Neural crest cell (in vitro differentiated cells): ENCODE measurements at regions not wholly inside any gene's neighbourhood (a gene's known extent, or its start where the extent isn't known, plus 50 kb on each side); places are given as distances from the start of the nearest gene placed in this dataset.
"Not testable (repeated sequence)": the region's sequence is repeated elsewhere in the genome, so short reads cannot be mapped to it uniquely, and the experiment has no call there.

Experiments used
- DNase-seq: peaks from one replicate; pipeline ENCODE4 v3.0.0; 2021; ENCODE audit warnings: low read depth, mixed read lengths, low spot score
- H3K27ac Mint-ChIP-seq: one replicate; pipeline ENCODE4 v1.8.0; 2021; ENCODE audit warnings: mild to moderate bottlenecking, mixed read lengths; ENCODE audit not compliant: unreplicated experiment
- H3K27me3 Mint-ChIP-seq: 2 replicates; pipeline ENCODE4 v1.8.0; 2021; ENCODE audit warnings: low read depth, mild to moderate bottlenecking, mixed read lengths
- H3K36me3 Mint-ChIP-seq: 2 replicates; pipeline ENCODE4 v1.8.0; 2021; ENCODE audit warnings: low read depth, mild to moderate bottlenecking, mixed read lengths
- H3K4me1 Mint-ChIP-seq: 2 replicates; pipeline ENCODE4 v1.8.0; 2021; ENCODE audit warnings: mixed read lengths
- H3K4me3 Mint-ChIP-seq: one replicate; pipeline ENCODE4 v1.8.0; 2021; ENCODE audit warnings: mild to moderate bottlenecking, mixed read lengths
- H3K9me3 Mint-ChIP-seq: 2 replicates; pipeline ENCODE4 v1.8.0; 2021; ENCODE audit warnings: mixed read lengths
- TF ChIP-seq, protein P1 (sequence below): fragments of 200-600 bp; sonication (generic); conservative IDR thresholded peaks from 2 replicates; pipeline ENCODE4 v1.5.0; 2021; ENCODE audit warnings: antibody characterized with exemption, mild to moderate bottlenecking

DNA sequence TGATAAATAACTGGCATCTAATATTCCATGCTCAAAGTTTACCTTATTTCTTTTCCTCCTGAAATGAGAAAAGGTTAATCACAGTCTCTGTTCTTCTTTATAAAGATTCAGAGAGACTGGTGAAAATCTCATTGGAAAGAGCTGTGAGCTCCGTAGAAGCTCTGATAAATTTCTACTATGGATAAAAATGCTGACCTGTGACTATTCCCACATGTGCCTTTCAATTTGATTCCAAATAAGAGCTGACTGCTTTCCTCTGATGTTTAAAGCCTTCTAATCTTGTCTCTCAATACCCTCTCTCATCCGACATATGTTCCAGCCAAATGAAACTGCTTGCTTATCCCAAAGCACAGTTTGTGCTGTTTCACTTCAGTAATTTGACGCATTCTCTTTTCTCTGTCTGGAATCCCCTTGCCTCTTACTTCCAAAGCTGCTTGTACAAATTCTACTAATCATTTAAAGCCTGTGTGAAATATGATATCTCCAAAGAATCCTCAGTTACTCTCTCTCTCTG, 130.1 kb downstream of the RTP4 start:
- TF ChIP-seq, protein P1, sequence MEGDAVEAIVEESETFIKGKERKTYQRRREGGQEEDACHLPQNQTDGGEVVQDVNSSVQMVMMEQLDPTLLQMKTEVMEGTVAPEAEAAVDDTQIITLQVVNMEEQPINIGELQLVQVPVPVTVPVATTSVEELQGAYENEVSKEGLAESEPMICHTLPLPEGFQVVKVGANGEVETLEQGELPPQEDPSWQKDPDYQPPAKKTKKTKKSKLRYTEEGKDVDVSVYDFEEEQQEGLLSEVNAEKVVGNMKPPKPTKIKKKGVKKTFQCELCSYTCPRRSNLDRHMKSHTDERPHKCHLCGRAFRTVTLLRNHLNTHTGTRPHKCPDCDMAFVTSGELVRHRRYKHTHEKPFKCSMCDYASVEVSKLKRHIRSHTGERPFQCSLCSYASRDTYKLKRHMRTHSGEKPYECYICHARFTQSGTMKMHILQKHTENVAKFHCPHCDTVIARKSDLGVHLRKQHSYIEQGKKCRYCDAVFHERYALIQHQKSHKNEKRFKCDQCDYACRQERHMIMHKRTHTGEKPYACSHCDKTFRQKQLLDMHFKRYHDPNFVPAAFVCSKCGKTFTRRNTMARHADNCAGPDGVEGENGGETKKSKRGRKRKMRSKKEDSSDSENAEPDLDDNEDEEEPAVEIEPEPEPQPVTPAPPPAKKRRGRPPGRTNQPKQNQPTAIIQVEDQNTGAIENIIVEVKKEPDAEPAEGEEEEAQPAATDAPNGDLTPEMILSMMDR = no peak
- Mint-ChIP-seq H3K27me3 (peaks cover 5% of the 10 kb centered on the region), H3K27ac (no peak overlapping the region), H3K4me1 (no peaks in the 10 kb centered on the region), H3K9me3 (peaks cover 9% of the 10 kb centered on the region), H3K36me3 (peaks cover 2% of the 10 kb centered on the region), H3K4me3 (no peak overlapping the region)
- no peak for DNase-seq

DNA sequence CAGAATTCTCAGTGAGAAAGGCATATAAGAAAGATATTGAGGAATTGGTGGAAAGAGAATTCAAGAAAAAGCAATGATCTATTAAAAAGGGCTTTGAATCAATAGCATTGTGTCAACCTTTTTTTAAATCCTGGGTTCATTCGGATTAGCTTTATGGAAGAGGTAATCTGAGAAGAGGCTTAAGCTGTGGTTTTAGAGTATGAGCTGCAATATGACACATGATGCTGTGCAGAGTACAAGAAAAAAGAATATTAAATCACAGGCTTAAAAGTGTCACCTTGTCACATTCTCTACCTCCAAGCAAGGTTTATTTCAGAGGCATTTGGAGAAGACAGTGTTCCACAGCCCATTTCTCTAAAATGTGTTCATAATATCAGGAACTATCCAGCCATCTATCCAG, 128.9 kb downstream of the RTP4 start:
- Mint-ChIP-seq H3K36me3 (peaks cover 6% of the 10 kb centered on the region), H3K27me3 (peaks cover 5% of the 10 kb centered on the region), H3K4me1 (no peaks in the 10 kb centered on the region), H3K4me3 (no peak overlapping the region), H3K9me3 (peaks cover 15% of the 10 kb centered on the region), H3K27ac (no peak overlapping the region)
- no peak for DNase-seq
- TF ChIP-seq, protein P1 = no peak

DNA sequence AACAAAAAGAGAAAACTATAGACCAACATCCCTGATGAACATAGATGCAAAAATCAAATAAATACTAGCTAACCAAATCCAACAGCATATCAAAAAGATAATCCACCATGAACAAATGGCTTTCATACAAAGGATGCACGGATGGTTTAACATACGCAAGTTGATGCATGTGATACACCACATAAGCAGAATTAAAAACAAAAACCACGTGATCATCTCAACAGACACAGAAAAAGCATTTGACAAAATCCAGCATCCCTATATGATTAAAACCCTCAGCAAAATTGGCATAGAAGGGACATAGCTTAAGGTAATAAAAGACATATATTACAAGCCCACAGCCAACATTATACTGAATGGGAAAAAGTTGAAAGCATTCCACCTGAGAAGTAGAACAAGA, 125.9 kb downstream of the RTP4 start:
- not testable (repeated sequence) for H3K27me3 Mint-ChIP-seq, H3K27ac Mint-ChIP-seq, H3K4me3 Mint-ChIP-seq, H3K4me1 Mint-ChIP-seq, DNase-seq, H3K36me3 Mint-ChIP-seq
- peaks cover 15% of the 10 kb centered on the region for H3K9me3 Mint-ChIP-seq

DNA sequence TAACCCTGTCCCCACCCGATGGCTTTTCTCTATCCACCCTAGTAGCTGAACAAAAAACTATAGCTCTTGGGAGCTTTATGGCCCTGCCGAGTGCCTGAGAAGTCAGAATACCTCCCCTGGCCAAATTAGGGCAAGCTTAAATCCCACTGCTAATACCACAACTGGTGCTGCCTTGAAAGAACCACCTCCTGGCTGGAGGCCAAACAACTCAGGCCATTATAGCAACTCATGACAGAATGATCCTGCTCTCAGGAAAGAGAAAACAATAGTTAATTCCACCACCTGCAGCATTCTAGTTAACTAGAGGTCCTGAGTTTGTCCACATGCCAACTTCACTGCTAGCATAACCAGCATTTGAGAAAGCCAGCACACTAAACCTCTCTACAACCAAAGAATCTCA, 123.2 kb downstream of the RTP4 start:
- Mint-ChIP-seq H3K27ac (no peak overlapping the region), H3K4me1 (no peaks in the 10 kb centered on the region), H3K4me3 (no peak overlapping the region), H3K36me3 (peaks cover 6% of the 10 kb centered on the region), H3K27me3 (peaks cover 2% of the 10 kb centered on the region), H3K9me3 (peaks cover 18% of the 10 kb centered on the region)
- no peak for DNase-seq
- TF ChIP-seq, protein P1 = no peak

DNA sequence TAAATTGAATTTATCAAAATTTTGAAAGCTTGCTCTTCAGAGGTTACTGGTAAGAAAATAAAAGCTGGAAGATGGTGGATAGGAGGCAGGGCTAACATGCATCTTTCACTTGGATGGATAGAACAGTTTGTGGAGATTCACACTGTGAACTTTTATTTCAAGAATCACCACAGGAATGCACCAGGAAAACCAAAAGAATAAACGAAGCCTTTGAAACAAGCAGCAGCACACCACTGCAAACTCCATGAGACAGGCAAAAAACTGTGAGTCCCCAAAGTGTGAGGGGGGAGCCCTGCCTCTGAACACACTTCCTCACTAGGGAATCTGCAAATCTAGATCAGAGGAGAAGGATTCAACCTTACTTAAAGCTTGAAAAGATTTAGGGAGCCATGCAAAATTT, 122.2 kb downstream of the RTP4 start:
- TF ChIP-seq, protein P1 = no peak
- DNase-seq = no peak
- H3K4me3 Mint-ChIP-seq = no peak overlapping the region
- peaks cover 6% of the 10 kb centered on the region for H3K36me3 Mint-ChIP-seq
- H3K9me3 Mint-ChIP-seq = peaks cover 22% of the 10 kb centered on the region
- H3K27me3 Mint-ChIP-seq = peaks cover 2% of the 10 kb centered on the region
- no peak overlapping the region for H3K27ac Mint-ChIP-seq
- H3K4me1 Mint-ChIP-seq = no peaks in the 10 kb centered on the region

DNA sequence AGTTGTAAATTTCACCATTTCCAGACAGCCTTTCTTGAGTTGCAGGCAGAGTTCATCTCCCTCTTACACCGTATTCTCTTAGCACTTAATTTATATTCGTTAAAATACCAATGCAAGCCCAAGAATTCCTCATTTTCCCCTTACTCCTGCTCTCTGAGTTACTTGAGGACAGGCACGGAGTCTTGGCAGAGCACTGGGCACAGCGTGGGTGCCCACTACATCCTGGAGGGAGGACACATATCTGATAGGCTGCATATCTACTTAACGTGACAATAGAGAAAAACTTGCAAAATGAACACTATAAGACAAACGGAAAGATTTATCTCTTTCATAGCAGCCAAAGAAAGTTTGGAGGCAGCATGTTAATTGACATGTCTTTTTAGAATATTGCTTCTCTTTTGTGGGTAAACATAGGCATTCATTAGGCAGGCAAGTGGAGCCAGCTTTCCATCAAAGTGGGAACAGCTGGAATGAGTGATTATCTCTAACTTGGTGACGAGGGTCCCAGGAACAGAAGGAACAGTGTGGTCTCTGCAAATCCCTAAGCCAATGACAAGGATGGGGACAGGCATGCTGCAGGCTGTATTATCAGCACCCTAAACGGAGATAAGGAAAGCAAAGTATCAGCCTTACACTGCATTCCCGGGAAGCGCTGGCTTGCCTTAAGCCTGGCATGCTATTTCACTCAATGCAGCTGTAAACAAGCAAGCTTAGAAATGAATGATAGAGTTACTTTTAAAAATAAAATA, 116.5 kb downstream of the RTP4 start:
- Mint-ChIP-seq H3K9me3 (peaks cover 7% of the 10 kb centered on the region), H3K4me3 (no peak overlapping the region), H3K27ac (no peak overlapping the region), H3K27me3 (no peaks in the 10 kb centered on the region), H3K36me3 (no peaks in the 10 kb centered on the region), H3K4me1 (no peaks in the 10 kb centered on the region)
- TF ChIP-seq, protein P1 = no peak
- DNase-seq = no peak
